PFSK-1 (cell line): ENCODE measurements at regions not wholly inside any gene's neighbourhood (a gene's known extent, or its start where the extent isn't known, plus 50 kb on each side); places are given as distances from the start of the nearest gene placed in this dataset.

Experiments used
- FOXP2 ChIP-seq: optimal IDR thresholded peaks from 2 replicates; pipeline ENCODE3; 2011; ENCODE audit warnings: borderline replicate concordance, control low read depth, inconsistent platforms; ENCODE audit not compliant: insufficient read depth; ENCODE audit errors: extremely low read length, extremely low read depth
- POLR2AphosphoS5 ChIP-seq: IDR thresholded peaks from 2 replicates; pipeline ENCODE4 v1.6.1; 2012; ENCODE audit warnings: low read depth, mild to moderate bottlenecking, control low read depth, low read length, moderate library complexity
- REST ChIP-seq, 2 experiments: IDR thresholded peaks; 2 replicates each; pipeline versions ENCODE4 v1.6.1 to v1.8.0; 2011 to 2012; ENCODE audit warnings: low read depth in 2 of 2, low read length in 2 of 2, control low read depth in 1 of 2, inconsistent platforms in 1 of 2, mild to moderate bottlenecking in 1 of 2, moderate library complexity in 1 of 2; ENCODE audit not compliant: insufficient read depth in 1 of 2
- SIN3A ChIP-seq: IDR thresholded peaks from 2 replicates; pipeline ENCODE4 v1.6.1; 2012; ENCODE audit warnings: mild to moderate bottlenecking, low read length, moderate library complexity, borderline replicate concordance; ENCODE audit not compliant: insufficient read depth
- TAF1 ChIP-seq: IDR thresholded peaks from 2 replicates; pipeline ENCODE4 v1.6.1; 2012; ENCODE audit warnings: low read length, control low read depth, borderline replicate concordance; ENCODE audit not compliant: insufficient read depth

GRCh38 chr1:81296601-81297000, 504.1 kb upstream of the ADGRL2 start:
- TF ChIP-seq POLR2AphosphoS5 (no peak), REST (IDR thresholded peaks at IDR 0.05; ENCODE audit: insufficient read depth in 1 of 2, low read depth in 2 of 2, low read length in 2 of 2) (no peak), TAF1 (no peak), SIN3A (no peak), FOXP2 (no peak)
